ENCODE measurements at regions not wholly inside any gene's neighbourhood (a gene's known extent, or its start where the extent isn't known, plus 50 kb on each side); places are given as distances from the start of the nearest gene placed in this dataset.

DNA sequence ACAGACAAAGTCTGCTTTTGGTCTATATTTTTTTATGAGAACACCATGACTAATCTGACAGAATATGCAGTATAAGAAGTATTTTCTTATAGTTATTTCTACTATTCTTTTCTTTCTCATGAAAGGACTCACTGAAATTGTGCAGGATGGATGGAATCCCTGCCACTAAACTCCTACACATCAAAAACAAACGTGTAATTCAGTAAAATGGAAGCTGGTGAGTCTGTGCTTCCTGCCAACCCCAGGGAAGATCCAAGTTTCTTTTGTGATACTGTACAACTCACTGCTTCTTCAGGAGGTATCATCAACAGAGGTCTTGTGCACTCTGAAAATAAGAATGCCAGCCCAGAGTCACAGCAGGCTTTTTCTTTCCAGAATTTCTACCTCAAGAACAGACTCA lies 241.2 kb downstream of the MRPL39 start:
- H2BK20ac ChIP-seq (ENCODE audit: low read length), result no peak overlapping the region
- H3K27me3 ChIP-seq (replicated peaks in 1 of 4; ENCODE audit: control insufficient read depth in 3 of 4, extremely low read depth in 1 of 4, insufficient read depth in 3 of 4, low read length in 3 of 4), result no peaks in the 10 kb centered on the region
- no peak overlapping the region for H3K4ac ChIP-seq (replicated peaks; ENCODE audit: insufficient read length, low read depth, low read length)
- H3K23ac ChIP-seq (ENCODE audit: insufficient read length), result no peak overlapping the region
- H4K8ac ChIP-seq (ENCODE audit: extremely low read depth, insufficient read depth, low read length), result no peak overlapping the region
- no peak overlapping the region for H2BK5ac ChIP-seq (ENCODE audit: low read depth, low read length)
- H3K79me1 ChIP-seq (ENCODE audit: low read depth, low read length), result no peaks in the 10 kb centered on the region
- no peak overlapping the region for H2BK15ac ChIP-seq (ENCODE audit: low read length)
- H3K79me2 ChIP-seq (ENCODE audit: control insufficient read depth in 1 of 2, insufficient read depth in 2 of 2, low read length in 2 of 2), result no peaks in the 10 kb centered on the region
- H3K27ac ChIP-seq (ENCODE audit: low read depth, low read length), result no peak overlapping the region
- H4K5ac ChIP-seq (ENCODE audit: insufficient read length, low read depth, low read length), result no peak overlapping the region
- POLR2A ChIA-PET (ENCODE audit: partially characterized antibody), result no interaction called here
- FAIRE-seq (no peak), DNase-seq (ENCODE audit: low read depth in 1 of 2, low spot score in 2 of 2) (no peak)
- H2AK5ac ChIP-seq (ENCODE audit: low read depth, low read length), result no peak overlapping the region
- no peak overlapping the region for H2BK120ac ChIP-seq (replicated peaks; ENCODE audit: low read depth, low read length)
- WGBS, 2 experiments (ENCODE audit: extremely low coverage in 1 of 2, insufficient coverage in 1 of 2, insufficient read length in 1 of 2, insufficient replicate concordance in 2 of 2, low coverage in 1 of 2, low lambda C conversion rate in 2 of 2, missing lambda C conversion rate in 1 of 2), result 81% methylated on average over 1 of the region's 1 CpG; no CpG with 5 or more reads in 1 of the 2 experiments
- H3K14ac ChIP-seq (ENCODE audit: insufficient read length), result no peak overlapping the region
- no peak overlapping the region for H3K56ac ChIP-seq (replicated peaks; ENCODE audit: insufficient read length, low read depth, low read length)
- no peak overlapping the region for H2AFZ ChIP-seq (ENCODE audit: low read length)
- no peaks in the 10 kb centered on the region for H3K23me2 ChIP-seq (ENCODE audit: low read depth, low read length)
- no peak overlapping the region for H3K9ac ChIP-seq (replicated peaks in 1 of 4; ENCODE audit: extremely low read depth in 1 of 4, low read depth in 3 of 4, low read length in 3 of 4)
- H3K36me3 ChIP-seq (ENCODE audit: control insufficient read depth in 2 of 4, insufficient read depth in 4 of 4, low read length in 3 of 4), result no peaks in the 10 kb centered on the region
- H3K4me3 ChIP-seq (ENCODE audit: extremely low read depth in 1 of 4, insufficient read depth in 2 of 4, low read depth in 3 of 4, low read length in 4 of 4), result no peak overlapping the region
- no peak overlapping the region for H4K91ac ChIP-seq (replicated peaks; ENCODE audit: insufficient read length, low read length)
- no peak overlapping the region for H2BK12ac ChIP-seq (ENCODE audit: low read depth, low read length)
- H3K9me3 ChIP-seq (ENCODE audit: insufficient read depth in 2 of 2, low read depth in 1 of 2, low read length in 1 of 2), result no peaks in the 10 kb centered on the region
- H3K4me1 ChIP-seq (replicated peaks in 1 of 4; ENCODE audit: control insufficient read depth in 3 of 4, insufficient read depth in 4 of 4, low read length in 3 of 4), result no peaks in the 10 kb centered on the region; a peak in 1 of 7 replicates
- CTCF ChIA-PET (ENCODE audit: partially characterized antibody), result interaction anchor here (0.7 kb wide), 1 partner anchor 9 kb away, joined by 3 read pairs; no protein-coding TSS in a partner anchor
- H3K4me2 ChIP-seq (ENCODE audit: insufficient read depth in 1 of 2, low read depth in 2 of 2, low read length in 2 of 2), result no peak overlapping the region
- H3K18ac ChIP-seq (ENCODE audit: extremely low read depth, low read length), result no peak overlapping the region
- H4K20me1 ChIP-seq (replicated peaks in 1 of 2; ENCODE audit: control insufficient read depth in 1 of 2, insufficient read depth in 2 of 2, low read length in 2 of 2), result no peaks in the 10 kb centered on the region
- TF ChIP-seq, protein P1, sequence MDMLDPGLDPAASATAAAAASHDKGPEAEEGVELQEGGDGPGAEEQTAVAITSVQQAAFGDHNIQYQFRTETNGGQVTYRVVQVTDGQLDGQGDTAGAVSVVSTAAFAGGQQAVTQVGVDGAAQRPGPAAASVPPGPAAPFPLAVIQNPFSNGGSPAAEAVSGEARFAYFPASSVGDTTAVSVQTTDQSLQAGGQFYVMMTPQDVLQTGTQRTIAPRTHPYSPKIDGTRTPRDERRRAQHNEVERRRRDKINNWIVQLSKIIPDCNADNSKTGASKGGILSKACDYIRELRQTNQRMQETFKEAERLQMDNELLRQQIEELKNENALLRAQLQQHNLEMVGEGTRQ (IDR thresholded peaks at IDR 0.05; ENCODE audit: low read length), result no peak
- TF ChIP-seq JUN (IDR thresholded peaks at IDR 0.05; ENCODE audit: low read depth, low read length) (no peak), EZH2 (IDR thresholded peaks at IDR 0.05; ENCODE audit: low read depth, low read length, severe bottlenecking) (no peak), CTCF (IDR thresholded peaks at IDR 0.05; ENCODE audit: control extremely low read depth in 1 of 3, insufficient read depth in 1 of 3, low read depth in 1 of 3, low read length in 3 of 3) (no peak), POU5F1 (IDR thresholded peaks at IDR 0.05; ENCODE audit: low read depth, low read length) (no peak), TCF12 (IDR thresholded peaks at IDR 0.05; ENCODE audit: low read depth, low read length) (no peak), E2F6 (IDR thresholded peaks at IDR 0.05) (no peak), PHF8 (conservative IDR thresholded peaks at IDR 0.05; ENCODE audit: low read depth, low read length) (no peak), SUZ12 (IDR thresholded peaks at IDR 0.05; ENCODE audit: low read length) (no peak), CBX8 (IDR thresholded peaks at IDR 0.05; ENCODE audit: borderline replicate concordance, low read depth, low read length) (no peak), CREB1 (IDR thresholded peaks at IDR 0.05) (no peak)
